Keratinocyte (primary cell): ENCODE measurements at regions not wholly inside any gene's neighbourhood (a gene's known extent, or its start where the extent isn't known, plus 50 kb on each side); places are given as distances from the start of the nearest gene placed in this dataset.
"Not testable (repeated sequence)": the region's sequence is repeated elsewhere in the genome, so short reads cannot be mapped to it uniquely, and the experiment has no call there.

Source experiments
- CTCF ChIP-seq, 3 experiments: IDR thresholded peaks in 1 of 3; conservative IDR thresholded peaks in 1 of 3; optimal IDR thresholded peaks in 1 of 3; 2 replicates in 2 of 3; 3 replicates in 1 of 3; pipeline versions ENCODE3 to v1.5.1; 2011; ENCODE audit warnings: low read length in 3 of 3, mild to moderate bottlenecking in 3 of 3, moderate library complexity in 2 of 3, control low read depth in 1 of 3, inconsistent platforms in 1 of 3; ENCODE audit not compliant: insufficient read depth in 2 of 3; ENCODE audit errors: extremely low read depth in 1 of 3
- EZH2 ChIP-seq: IDR thresholded peaks from one replicate; pipeline ENCODE4 v1.6.1; 2012; ENCODE audit warnings: inconsistent platforms, mild to moderate bottlenecking, low read length, moderate library complexity

GRCh38 chr3:177909530-177909929 lies 626.7 kb upstream of the KCNMB2 start:
- not testable (repeated sequence) for TF ChIP-seq CTCF (optimal IDR thresholded peaks at IDR 0.05 in 1 of 3, IDR thresholded peaks at IDR 0.05 in 1 of 3, conservative IDR thresholded peaks at IDR 0.05 in 1 of 3; ENCODE audit: extremely low read depth in 1 of 3, insufficient read depth in 2 of 3, low read length in 3 of 3); EZH2
